GM21717 (cell line): ENCODE measurements at regions not wholly inside any gene's neighbourhood (a gene's known extent, or its start where the extent isn't known, plus 50 kb on each side); places are given as distances from the start of the nearest gene placed in this dataset.

ENCODE experiments used
- ATAC-seq: cut with Tn5 transposase; IDR thresholded peaks from one replicate; pipeline ENCODE4 v1.9.1; 2021; ENCODE audit warnings: mild to moderate bottlenecking, moderate library complexity; ENCODE audit not compliant: unreplicated experiment

DNA sequence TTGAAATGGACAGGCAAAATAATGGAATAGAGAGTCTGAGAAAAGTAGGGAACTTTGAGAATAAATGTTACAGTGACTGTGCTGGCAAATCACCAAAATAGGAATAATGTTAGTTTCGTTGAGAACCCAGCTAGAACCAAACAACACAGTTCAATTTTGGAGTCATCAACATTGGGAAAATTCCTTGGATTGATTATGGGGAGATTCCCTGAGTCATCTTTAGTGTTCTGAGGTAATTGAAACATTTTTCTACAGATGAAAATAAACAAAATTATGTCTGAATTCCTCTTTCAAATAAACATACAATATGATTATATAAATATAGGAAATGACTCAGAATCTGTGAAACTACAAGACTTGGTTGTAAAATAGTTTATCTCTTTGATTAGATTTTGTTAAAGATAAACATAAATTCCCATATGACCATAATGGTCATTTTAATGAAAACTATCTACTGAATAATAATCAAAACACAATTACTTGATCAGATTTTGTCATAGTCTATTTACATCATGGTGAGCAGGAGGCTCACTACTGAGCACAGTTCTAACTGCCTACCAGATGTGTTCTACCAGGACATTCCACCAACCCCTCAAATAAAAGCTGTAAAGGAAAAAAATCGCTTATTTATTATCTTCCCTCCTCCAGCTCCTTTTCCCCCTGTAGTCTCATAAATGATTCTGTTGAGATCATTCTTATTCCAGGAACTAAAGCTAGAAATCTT lies 51.4 kb upstream of the GABRA2 start:
- no peak for ATAC-seq
